Lower leg skin (tissue), 4 donors: ENCODE measurements at regions not wholly inside any gene's neighbourhood (a gene's known extent, or its start where the extent isn't known, plus 50 kb on each side); places are given as distances from the start of the nearest gene placed in this dataset.
"Not testable (repeated sequence)": the region's sequence is repeated elsewhere in the genome, so short reads cannot be mapped to it uniquely, and the experiment has no call there.

Source experiments
- DNase-seq, 2 donors: peaks; one replicate each; pipeline ENCODE4 v3.0.0-alpha.2; 2019; ENCODE audit warnings: low spot score in 2 of 2
- H3K4me3 ChIP-seq: fragments of 200-600 bp; sonication (generic); 2 replicates; pipeline ENCODE4 v1.5.1; 2017; ENCODE audit warnings: mild to moderate bottlenecking, low read depth; ENCODE audit not compliant: poor library complexity, severe bottlenecking
- CTCF ChIP-seq, 3 donors: fragments of 450-650 bp; IDR thresholded peaks; one replicate each; pipeline ENCODE4 v1.5.1; 2016; ENCODE audit warnings: antibody characterized with exemption in 3 of 3, mild to moderate bottlenecking in 3 of 3, moderate library complexity in 2 of 3
- POLR2A ChIP-seq, 2 donors: fragments of 450-650 bp; IDR thresholded peaks; one replicate each; pipeline ENCODE4 v1.6.1; 2016 to 2017; ENCODE audit warnings: antibody characterized with exemption in 2 of 2, mild to moderate bottlenecking in 1 of 2, moderate library complexity in 1 of 2
- WGBS, 2 donors: methylation state at CpG; one replicate each; pipeline ENCODE4 v1.1.5; 2018; 5-methylcytosine and 5-hydroxymethylcytosine counted together
- intact Hi-C: fragments of 100-400 bp; cut with DNase I; formaldehyde crosslinking; loops from one replicate; pipeline ENCODE4 v1.15.0; 2023; ENCODE audit warnings: low total_unique reads

GRCh38 chr13:81001828-81002385 lies 661.0 kb upstream of the SPRY2 start:
- intact Hi-C loops: no loop called here
- TF ChIP-seq CTCF (IDR thresholded peaks at IDR 0.05): no peak
- no peak for TF ChIP-seq POLR2A (IDR thresholded peaks at IDR 0.05)
- 28 to 34% methylated on average over 1 of the region's 1 CpG for WGBS, 2 donors
- H3K4me3 ChIP-seq: no peak overlapping the region
- DNase-seq: no peak

- 83 to 90% methylated on average over 15 of the region's 15 CpGs for WGBS, 2 donors
- intact Hi-C loops, H3K4me3 ChIP-seq, DNase-seq: not testable (repeated sequence)
Measured at GRCh38 chr13:80998603-80999002, 657.7 kb upstream of the SPRY2 start.

- TF ChIP-seq CTCF (IDR thresholded peaks at IDR 0.05) (no peak), POLR2A (IDR thresholded peaks at IDR 0.05) (no peak)
- intact Hi-C loops: no loop called here
- H3K4me3 ChIP-seq: no peak overlapping the region
- WGBS, 2 donors: 86 to 90% methylated on average over 1 of the region's 1 CpG
- no peak for DNase-seq
Measured at GRCh38 chr13:80989747-80990146, 648.8 kb upstream of the SPRY2 start.

- 81 to 82% methylated on average over 6 of the region's 6 CpGs for WGBS, 2 donors
- intact Hi-C loops: no loop called here
- H3K4me3 ChIP-seq: no peak overlapping the region
- TF ChIP-seq POLR2A (IDR thresholded peaks at IDR 0.05): no peak
- TF ChIP-seq CTCF (IDR thresholded peaks at IDR 0.05): no peak
- no peak for DNase-seq
Measured at GRCh38 chr13:80989241-80989640, 648.3 kb upstream of the SPRY2 start.

GRCh38 chr13:80988391-80989151 lies 647.6 kb upstream of the SPRY2 start:
- no peak overlapping the region for H3K4me3 ChIP-seq
- DNase-seq: no peak
- 61 to 63% methylated on average over 6 of the region's 6 CpGs for WGBS, 2 donors
- TF ChIP-seq CTCF (IDR thresholded peaks at IDR 0.05) (no peak), POLR2A (IDR thresholded peaks at IDR 0.05) (no peak)
- intact Hi-C loops: no loop called here

GRCh38 chr13:80979035-80979641 lies 638.2 kb upstream of the SPRY2 start:
- DNase-seq: no peak
- intact Hi-C loops: no loop called here
- WGBS, 2 donors: 44 to 48% methylated on average over 9 of the region's 9 CpGs
- TF ChIP-seq POLR2A (IDR thresholded peaks at IDR 0.05) (no peak), CTCF (IDR thresholded peaks at IDR 0.05) (no peak)
- H3K4me3 ChIP-seq: no peak overlapping the region
